ENCODE measurements at regions not wholly inside any gene's neighbourhood (a gene's known extent, or its start where the extent isn't known, plus 50 kb on each side); places are given as distances from the start of the nearest gene placed in this dataset.
"Not testable (repeated sequence)": the region's sequence is repeated elsewhere in the genome, so short reads cannot be mapped to it uniquely, and the experiment has no call there.

DNA sequence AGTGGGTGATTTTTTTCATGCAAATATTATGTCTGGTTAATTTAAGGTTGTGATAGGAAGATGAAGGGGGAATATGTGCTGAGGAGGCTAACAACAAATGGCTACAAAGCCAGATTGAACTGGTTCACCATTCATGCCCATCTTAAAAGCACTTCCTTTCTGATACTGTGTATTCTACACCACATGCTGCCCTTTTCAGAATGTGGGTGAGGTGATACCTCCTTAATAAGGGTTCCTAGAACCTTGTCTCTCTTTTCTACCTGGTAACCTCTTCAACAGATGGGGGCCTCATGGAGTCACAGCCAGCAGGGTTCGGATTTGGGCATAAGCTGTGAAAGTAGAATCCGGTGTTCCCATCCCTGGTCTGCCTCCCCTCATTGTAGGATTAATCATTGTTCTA, 1064.0 kb upstream of the SEMA6A start:
- DNase-seq (ENCODE audit: low read depth in 2 of 2), result no peak

DNA sequence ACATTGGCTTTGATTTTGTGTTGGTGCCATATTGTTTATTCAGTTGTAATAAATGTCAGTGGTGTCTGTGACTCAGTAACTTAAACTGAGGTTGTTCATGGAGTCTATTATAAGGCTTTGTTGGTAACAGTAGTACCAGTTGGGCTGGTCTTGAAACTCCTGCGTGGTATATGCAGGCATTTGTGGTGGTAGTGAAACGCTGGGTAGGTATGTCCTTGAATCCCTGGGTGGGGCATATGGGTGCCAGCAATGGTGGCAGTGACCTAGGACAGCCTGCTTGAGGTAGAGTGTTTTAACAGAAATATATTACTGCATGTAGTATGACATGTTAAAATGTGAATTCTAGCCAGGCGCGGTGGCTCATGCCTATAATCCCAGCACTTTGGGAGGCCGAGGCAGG, 1058.5 kb upstream of the SEMA6A start:
- DNase-seq (ENCODE audit: low read depth in 2 of 2), result no peak

DNA sequence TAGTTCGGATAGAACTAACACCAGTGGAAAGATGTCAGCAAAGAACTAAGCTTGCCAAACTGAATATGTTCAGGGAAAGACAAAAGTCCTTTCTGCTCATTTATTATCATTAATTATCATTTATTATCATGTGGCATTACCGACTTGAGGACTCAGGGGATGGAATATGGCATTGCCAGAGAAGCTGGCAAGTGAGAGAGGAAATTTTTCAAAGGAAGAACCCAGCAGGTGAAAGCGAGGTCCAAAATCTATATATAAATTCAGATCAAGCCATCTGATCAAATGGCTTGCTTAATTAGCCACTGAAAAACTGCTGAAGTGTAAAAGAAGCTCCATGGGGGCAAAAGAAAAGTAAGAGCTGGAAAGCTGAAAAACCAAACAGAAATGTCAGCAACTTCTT, 1049.6 kb upstream of the SEMA6A start:
- no peak for DNase-seq (ENCODE audit: low read depth in 2 of 2)

DNA sequence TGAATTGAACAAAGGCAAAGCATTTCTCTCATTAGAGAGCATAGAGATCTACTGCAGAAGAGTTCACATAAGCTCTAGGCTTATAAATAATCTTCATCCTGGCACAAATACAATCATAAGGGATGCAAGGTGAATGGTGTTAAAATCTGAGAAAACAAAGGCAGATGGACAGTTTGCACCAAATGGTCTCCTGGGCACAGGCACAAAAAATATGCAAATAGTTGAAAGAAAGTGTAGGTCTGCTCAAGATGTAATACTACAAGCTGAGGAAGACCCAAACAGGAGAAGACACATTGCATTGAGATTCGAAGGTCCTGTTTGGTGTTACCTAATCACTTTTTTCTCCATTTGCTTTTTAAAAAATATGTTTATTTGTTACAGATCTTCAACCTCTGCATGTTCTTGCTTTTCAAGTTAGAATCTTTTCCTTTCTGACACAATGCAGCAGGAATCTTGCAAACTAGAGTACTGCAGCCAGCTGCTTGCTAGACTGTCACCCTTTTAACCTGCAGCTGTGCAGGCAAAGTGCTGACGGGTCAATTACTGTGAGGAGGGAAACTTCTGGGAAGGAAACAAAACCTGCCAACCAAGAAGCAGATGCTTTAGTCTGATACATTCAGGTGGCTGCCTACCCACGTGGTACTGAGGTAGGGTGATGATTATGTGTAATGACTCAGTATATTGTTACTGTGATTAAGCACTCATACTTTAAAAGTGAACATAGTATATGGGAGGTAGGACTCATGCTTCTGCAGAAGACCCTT, 1048.6 kb upstream of the SEMA6A start:
- DNase-seq (ENCODE audit: low read depth in 2 of 2), result no peak

GRCh38 chr5:117621921-117622320, 1047.3 kb upstream of the SEMA6A start:
- DNase-seq (ENCODE audit: low read depth in 2 of 2), result no peak

DNA sequence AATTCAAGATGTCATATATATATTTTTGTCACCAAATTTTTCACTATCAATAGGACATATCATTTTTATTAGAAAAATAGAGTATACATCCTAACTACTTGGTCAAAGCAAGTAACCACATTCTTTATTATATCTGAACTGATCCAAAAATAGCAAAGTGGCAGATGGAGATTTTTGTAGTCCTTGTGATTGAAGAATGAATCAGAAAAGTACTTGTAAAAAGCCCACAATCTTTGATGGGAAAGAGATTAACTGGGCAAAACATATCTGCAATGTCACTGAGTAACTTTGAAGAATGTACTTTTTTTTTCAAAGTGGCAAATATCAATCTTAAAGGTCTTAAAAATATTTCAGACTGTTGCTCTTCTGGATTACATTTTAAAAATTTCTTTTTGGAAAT, 1040.6 kb upstream of the SEMA6A start:
- no peak for DNase-seq (ENCODE audit: low read depth in 2 of 2)

DNA sequence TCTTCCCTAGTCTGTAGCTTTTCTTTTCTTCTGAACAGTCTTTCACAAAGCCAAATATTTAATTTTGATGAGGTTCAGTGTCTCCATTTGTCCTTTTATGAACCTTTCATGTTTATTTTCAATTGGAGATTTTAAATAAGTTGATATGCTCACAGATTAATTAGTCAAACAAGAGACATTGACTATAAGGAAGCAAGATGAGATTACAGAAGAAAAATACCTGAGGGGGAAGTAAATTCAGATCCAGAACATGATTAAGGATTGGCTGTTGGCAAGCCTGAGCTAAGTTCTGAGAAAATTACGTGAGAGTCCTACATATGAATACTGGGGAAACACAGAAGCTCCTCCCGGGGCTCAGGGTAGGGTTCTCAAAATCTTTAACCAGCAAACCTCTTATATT, 1039.8 kb upstream of the SEMA6A start:
- no peak for DNase-seq (ENCODE audit: low read depth in 2 of 2)

DNA sequence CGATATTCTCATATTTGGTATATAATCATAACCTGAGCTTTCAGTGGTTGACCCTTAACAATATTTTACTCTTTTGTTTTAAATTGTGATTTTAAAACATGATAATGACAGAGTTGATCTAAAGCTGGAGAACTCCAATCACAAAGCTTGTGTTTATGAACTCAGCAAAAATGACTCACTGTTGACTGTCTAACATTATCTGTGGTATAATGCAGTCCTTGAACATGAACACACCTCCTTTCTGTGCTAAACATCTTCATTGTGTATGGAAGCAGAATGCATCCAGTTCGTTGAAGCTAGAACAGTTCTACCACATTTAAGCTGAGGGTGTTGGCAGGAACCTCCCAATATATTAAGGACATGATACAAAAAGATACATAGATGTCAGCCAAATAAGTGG, 1030.2 kb upstream of the SEMA6A start:
- no peak for DNase-seq (ENCODE audit: low read depth in 2 of 2)

GRCh38 chr5:117599811-117600210, 1025.2 kb upstream of the SEMA6A start:
- not testable (repeated sequence) for DNase-seq (ENCODE audit: low read depth in 2 of 2)

DNA sequence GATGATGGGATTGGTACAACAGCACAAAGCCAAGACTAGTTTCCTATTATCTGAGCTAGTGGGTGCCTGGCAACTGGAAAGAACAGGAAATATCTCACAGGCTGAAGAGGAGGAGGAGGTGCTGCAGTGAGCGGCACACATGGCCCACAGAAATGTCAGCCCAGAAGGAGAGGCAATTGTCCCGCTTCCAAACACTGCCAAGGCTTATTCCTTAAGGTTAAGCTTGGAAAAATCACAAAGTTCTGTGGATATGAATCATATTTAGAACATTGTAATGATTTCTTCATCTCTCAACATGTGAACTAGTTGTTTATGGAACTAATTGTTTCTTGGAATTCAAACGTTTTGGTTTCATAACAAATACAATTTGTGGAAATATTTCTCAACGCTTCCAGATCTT, 1019.5 kb upstream of the SEMA6A start:
- DNase-seq (ENCODE audit: low read depth in 2 of 2), result no peak

DNA sequence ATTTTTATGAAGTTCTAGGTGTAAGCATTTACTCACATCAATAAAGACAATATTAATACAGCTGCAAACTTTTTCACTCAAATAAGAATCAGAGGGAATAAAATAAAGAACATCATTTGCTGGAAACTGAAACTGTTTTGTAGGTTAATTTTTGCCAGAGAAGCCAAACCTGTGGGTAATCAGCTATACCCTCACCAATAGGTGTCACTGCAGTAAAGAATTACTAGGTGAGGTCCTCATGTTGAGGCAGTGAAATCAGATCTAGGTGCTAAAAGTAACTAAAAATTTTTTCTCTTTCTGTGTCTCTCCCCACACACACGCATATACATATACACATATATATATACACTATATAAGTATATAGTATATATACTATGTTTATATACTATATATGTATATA, 1016.3 kb upstream of the SEMA6A start:
- no peak for DNase-seq (ENCODE audit: low read depth in 2 of 2)

DNA sequence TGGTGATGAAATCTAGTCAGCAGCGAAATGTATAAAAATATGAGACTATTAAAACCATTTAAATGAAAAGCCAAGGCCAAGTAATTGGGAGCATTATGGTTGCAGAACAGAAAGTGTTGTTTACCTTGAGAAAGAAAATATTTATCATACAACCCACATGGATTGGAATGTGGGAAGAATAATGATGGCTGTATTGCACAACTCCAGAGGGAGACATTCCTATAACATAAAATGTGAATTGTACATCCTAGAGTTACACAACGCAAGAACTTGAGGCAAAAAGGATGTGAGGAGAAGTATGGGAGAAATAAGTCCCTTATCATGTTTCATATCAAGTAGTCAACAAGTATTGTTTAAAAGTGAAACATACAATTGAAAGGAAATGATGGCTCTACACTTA, 1014.0 kb upstream of the SEMA6A start:
- no peak for DNase-seq (ENCODE audit: low read depth in 2 of 2)

- no peak for DNase-seq (ENCODE audit: low read depth in 2 of 2)
Measured at GRCh38 chr5:117587111-117587510, 1012.5 kb upstream of the SEMA6A start.

DNA sequence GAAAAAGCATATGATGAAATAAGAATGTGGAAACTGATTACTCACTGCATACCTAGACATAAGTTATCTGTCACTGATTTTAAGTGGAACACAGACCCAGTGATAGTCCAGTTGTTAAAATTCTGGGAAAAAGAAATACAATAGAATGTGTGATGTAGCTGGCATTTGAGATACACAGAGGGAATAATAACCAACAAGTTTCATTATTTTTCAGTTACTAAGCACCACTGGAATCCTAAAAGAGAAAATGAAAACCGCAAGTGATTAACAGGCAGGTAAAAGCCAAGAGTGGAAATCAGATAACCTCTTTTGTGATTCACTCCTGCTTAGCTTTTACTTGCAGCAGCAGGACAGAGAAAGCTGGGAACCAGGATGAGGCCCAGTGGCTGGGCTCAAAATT, 994.0 kb upstream of the SEMA6A start:
- no peak for DNase-seq (ENCODE audit: low read depth in 2 of 2)

GRCh38 chr5:117568126-117568525, 993.5 kb upstream of the SEMA6A start:
- no peak for DNase-seq (ENCODE audit: low read depth in 2 of 2)

GRCh38 chr5:117562647-117563046, 988.0 kb upstream of the SEMA6A start:
- DNase-seq (ENCODE audit: low read depth in 2 of 2), result no peak

- no peak for DNase-seq (ENCODE audit: low read depth in 2 of 2)
Measured at GRCh38 chr5:117561531-117561930, 986.9 kb upstream of the SEMA6A start.

- no peak for DNase-seq (ENCODE audit: low read depth in 2 of 2)
Measured at GRCh38 chr5:117559005-117559844, 984.6 kb upstream of the SEMA6A start.

DNA sequence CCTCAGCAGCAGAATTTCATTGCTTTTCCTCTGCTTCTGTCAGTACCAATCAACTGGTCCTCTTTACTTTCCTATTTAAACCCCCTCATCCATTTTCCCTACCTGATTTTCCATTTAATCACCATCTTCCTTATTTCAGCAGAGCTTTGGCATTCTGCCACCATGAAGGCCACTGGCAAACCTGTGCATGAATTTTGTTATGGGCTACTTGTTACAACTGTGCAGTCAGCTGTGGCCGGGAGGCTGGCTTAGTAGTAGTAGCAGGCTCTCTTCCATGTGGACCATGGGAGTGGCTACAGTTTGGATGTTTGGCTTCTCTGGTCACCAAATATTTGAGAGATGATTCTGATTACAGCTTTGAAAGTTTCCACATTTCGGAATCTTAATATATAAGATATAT, 976.6 kb upstream of the SEMA6A start:
- no peak for DNase-seq (ENCODE audit: low read depth in 2 of 2)

DNA sequence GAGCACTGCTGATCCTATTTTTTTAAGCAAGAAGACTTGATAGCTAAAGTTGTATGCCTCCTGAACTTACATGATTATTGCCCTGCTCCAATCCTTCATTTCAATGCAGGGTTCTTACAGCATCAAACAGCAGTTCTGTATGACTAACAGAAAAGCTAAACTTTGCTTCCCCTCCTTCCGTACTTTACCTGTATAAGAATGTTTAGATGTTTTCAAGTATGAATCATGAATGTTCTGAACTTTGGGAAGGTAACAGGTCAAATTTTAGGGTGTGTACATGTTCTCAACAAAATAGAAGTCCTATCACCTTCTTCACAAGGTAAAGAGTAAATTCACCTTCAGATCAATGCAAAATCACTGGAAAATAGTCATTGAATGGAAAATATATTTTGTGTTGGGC, 972.6 kb upstream of the SEMA6A start:
- no peak for DNase-seq (ENCODE audit: low read depth in 2 of 2)

GRCh38 chr5:117539692-117540091, 965.1 kb upstream of the SEMA6A start:
- no peak for DNase-seq (ENCODE audit: low read depth in 2 of 2)

DNA sequence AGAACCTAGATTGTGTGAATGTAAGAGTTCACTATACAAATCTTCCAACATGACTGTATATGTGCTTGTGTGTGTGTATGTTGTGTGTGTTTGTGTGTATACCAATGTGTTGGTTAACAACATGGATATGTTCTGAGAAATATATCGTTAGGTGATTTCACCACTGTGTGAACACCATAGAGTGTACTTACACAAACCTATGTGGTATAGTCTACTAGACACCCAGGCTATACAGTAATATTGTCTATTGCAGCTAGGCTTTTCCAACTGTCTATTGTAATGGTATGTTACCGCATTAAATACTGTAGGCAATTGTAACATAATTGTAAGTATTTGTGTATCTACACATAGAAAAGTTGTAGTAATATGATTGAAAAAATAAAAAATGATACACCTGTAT, 959.2 kb upstream of the SEMA6A start:
- DNase-seq (ENCODE audit: low read depth in 2 of 2), result no peak

DNA sequence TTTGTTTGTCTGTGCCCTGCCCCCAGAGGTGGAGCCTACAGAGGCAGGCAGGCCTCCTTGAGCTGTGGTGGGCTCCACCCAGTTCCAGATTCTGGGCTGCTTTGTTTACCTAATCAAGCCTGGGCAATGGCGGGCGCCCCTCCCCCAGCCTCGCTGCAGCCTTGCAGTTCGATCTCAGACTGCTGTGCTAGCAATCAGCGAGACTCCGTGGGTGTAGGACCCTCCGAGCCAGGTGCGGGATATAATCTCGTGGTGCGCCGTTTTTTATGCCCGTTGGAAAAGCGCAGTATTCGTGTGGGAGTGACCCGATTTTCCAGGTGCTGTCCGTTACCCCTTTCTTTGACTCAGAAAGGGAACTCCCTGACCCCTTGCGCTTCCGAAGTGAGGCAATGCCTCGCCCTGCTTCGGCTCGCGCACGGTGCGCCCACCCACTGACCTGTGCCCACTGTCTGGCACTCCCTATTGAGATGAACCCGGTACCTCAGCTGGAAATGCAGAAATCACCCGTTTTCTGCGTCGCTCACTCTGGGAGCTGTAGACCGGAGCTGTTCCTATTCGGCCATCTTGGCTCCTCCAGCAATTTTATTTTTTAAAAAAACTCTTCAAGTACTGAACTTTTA, 958.5 kb upstream of the SEMA6A start:
- not testable (repeated sequence) for DNase-seq (ENCODE audit: low read depth in 2 of 2)
